ENCODE measurements at regions not wholly inside any gene's neighbourhood (a gene's known extent, or its start where the extent isn't known, plus 50 kb on each side); places are given as distances from the start of the nearest gene placed in this dataset.

GRCh38 chr13:99830931-99831330 lies 140.6 kb downstream of the ZIC5 start:
- no peaks in the 10 kb centered on the region for H3K4me1 ChIP-seq
- no peak for DNase-seq
- no peaks in the 10 kb centered on the region for H3K9me3 ChIP-seq
- BruUV-seq (replicated peaks), result no TSS peak
- no peaks in the 10 kb centered on the region for H3K36me3 Mint-ChIP-seq (ENCODE audit: insufficient read depth, unreplicated experiment)
- ChIA-PET CTCF (interaction anchor here (0.6 kb wide), 1 partner anchor 24 kb away, joined by 3 read pairs; no protein-coding TSS in a partner anchor), POLR2A (no interaction called here)
- H3K27ac Mint-ChIP-seq (ENCODE audit: unreplicated experiment), result no peak overlapping the region
- no peaks in the 10 kb centered on the region for H3K4me1 Mint-ChIP-seq (ENCODE audit: low read depth, unreplicated experiment)
- no peaks in the 10 kb centered on the region for H3K27me3 ChIP-seq (replicated peaks; ENCODE audit: control insufficient read depth, insufficient read depth, low read length)
- TF ChIP-seq CTCF (IDR thresholded peaks at IDR 0.05; ENCODE audit: insufficient read depth in 1 of 2, low read depth in 1 of 2, low read length in 1 of 2, severe bottlenecking in 1 of 2, unreplicated experiment in 1 of 2), result no peak
- no peak overlapping the region for H3K4me3 ChIP-seq (ENCODE audit: low read depth, low read length)
- peaks cover 3% of the 10 kb centered on the region for H3K27me3 Mint-ChIP-seq (ENCODE audit: insufficient read depth, unreplicated experiment)
- intact Hi-C loops (cut with micrococcal nuclease; ENCODE audit: unreplicated experiment), result no loop called here
- H3K9me3 Mint-ChIP-seq (ENCODE audit: unreplicated experiment), result no peaks in the 10 kb centered on the region
- H3K36me3 ChIP-seq (ENCODE audit: control insufficient read depth, insufficient read depth, low read length), result no peaks in the 10 kb centered on the region
- H3K4me3 Mint-ChIP-seq (ENCODE audit: unreplicated experiment), result no peak overlapping the region

GRCh38 chr13:99829593-99830239 lies 141.9 kb downstream of the ZIC5 start:
- Histone ChIP-seq H3K27me3 (replicated peaks; ENCODE audit: control insufficient read depth, insufficient read depth, low read length) (no peaks in the 10 kb centered on the region), H3K4me1 (no peaks in the 10 kb centered on the region), H3K9me3 (no peaks in the 10 kb centered on the region), H3K36me3 (ENCODE audit: control insufficient read depth, insufficient read depth, low read length) (no peaks in the 10 kb centered on the region), H3K4me3 (ENCODE audit: low read depth, low read length) (no peak overlapping the region)
- Mint-ChIP-seq H3K9me3 (ENCODE audit: unreplicated experiment) (no peaks in the 10 kb centered on the region), H3K27me3 (ENCODE audit: insufficient read depth, unreplicated experiment) (peaks cover 5% of the 10 kb centered on the region), H3K27ac (ENCODE audit: unreplicated experiment) (no peak overlapping the region), H3K36me3 (ENCODE audit: insufficient read depth, unreplicated experiment) (no peaks in the 10 kb centered on the region), H3K4me3 (ENCODE audit: unreplicated experiment) (no peak overlapping the region), H3K4me1 (ENCODE audit: low read depth, unreplicated experiment) (no peaks in the 10 kb centered on the region)
- POLR2A ChIA-PET, result no interaction called here
- intact Hi-C loops (cut with micrococcal nuclease; ENCODE audit: unreplicated experiment), result no loop called here
- BruUV-seq (replicated peaks), result no TSS peak
- no peak for TF ChIP-seq CTCF (IDR thresholded peaks at IDR 0.05; ENCODE audit: insufficient read depth in 1 of 2, low read depth in 1 of 2, low read length in 1 of 2, severe bottlenecking in 1 of 2, unreplicated experiment in 1 of 2)
- peak in 1 of 2 experiments; percentile 20 for DNase-seq
- CTCF ChIA-PET, result no interaction called here

- ChIA-PET POLR2A (no interaction called here), CTCF (no interaction called here)
- Mint-ChIP-seq H3K27ac (ENCODE audit: unreplicated experiment) (no peak overlapping the region), H3K27me3 (ENCODE audit: insufficient read depth, unreplicated experiment) (peaks cover 10% of the 10 kb centered on the region), H3K36me3 (ENCODE audit: insufficient read depth, unreplicated experiment) (no peaks in the 10 kb centered on the region), H3K4me1 (ENCODE audit: low read depth, unreplicated experiment) (no peaks in the 10 kb centered on the region), H3K4me3 (ENCODE audit: unreplicated experiment) (no peak overlapping the region), H3K9me3 (ENCODE audit: unreplicated experiment) (no peaks in the 10 kb centered on the region)
- Histone ChIP-seq H3K36me3 (ENCODE audit: control insufficient read depth, insufficient read depth, low read length) (no peaks in the 10 kb centered on the region), H3K4me1 (no peaks in the 10 kb centered on the region), H3K9me3 (no peaks in the 10 kb centered on the region), H3K27me3 (replicated peaks; ENCODE audit: control insufficient read depth, insufficient read depth, low read length) (no peaks in the 10 kb centered on the region), H3K4me3 (ENCODE audit: low read depth, low read length) (no peak overlapping the region)
- BruUV-seq (replicated peaks), result no TSS peak
- TF ChIP-seq CTCF (IDR thresholded peaks at IDR 0.05; ENCODE audit: insufficient read depth in 1 of 2, low read depth in 1 of 2, low read length in 1 of 2, severe bottlenecking in 1 of 2, unreplicated experiment in 1 of 2), result no peak
- no peak for DNase-seq
- intact Hi-C loops (cut with micrococcal nuclease; ENCODE audit: unreplicated experiment), result no loop called here
Observed at GRCh38 chr13:99829161-99829560, 142.4 kb downstream of the ZIC5 start.
